ENCODE measurements at regions not wholly inside any gene's neighbourhood (a gene's known extent, or its start where the extent isn't known, plus 50 kb on each side); places are given as distances from the start of the nearest gene placed in this dataset.

- TF ChIP-seq CTCF (conservative IDR thresholded peaks at IDR 0.05) = no peak
- 90 to 93% methylated on average over 5 to 6 of the region's 6 CpGs for WGBS, 2 experiments (ENCODE audit: insufficient coverage in 1 of 2, insufficient read length in 1 of 2)
- Histone ChIP-seq H3K27me3 (ENCODE audit: control insufficient read depth, insufficient read depth, low read length, poor library complexity, severe bottlenecking) (no peaks in the 10 kb centered on the region), H3K9ac (ENCODE audit: extremely low read depth, low read length, poor library complexity, severe bottlenecking) (peak overlapping the region; percentile 36), H3K9me3 (ENCODE audit: control insufficient read depth, low read length) (peaks cover 7% of the 10 kb centered on the region), H3K4me1 (ENCODE audit: control insufficient read depth, insufficient read depth, low read length) (peaks cover 3% of the 10 kb centered on the region), H3K36me3 (ENCODE audit: control insufficient read depth, insufficient read depth, low read length) (no peaks in the 10 kb centered on the region), H3K27ac (ENCODE audit: low read depth, low read length) (no peak overlapping the region), H3K4me3 (ENCODE audit: low read length) (no peak overlapping the region)
- Mint-ChIP-seq H3K36me3 (ENCODE audit: low read depth) (no peaks in the 10 kb centered on the region), H3K27ac (peak overlapping the region; percentile 32), H3K9me3 (no peaks in the 10 kb centered on the region), H3K27me3 (ENCODE audit: insufficient read depth) (no peaks in the 10 kb centered on the region), H3K4me1 (peaks cover 37% of the 10 kb centered on the region), H3K4me3 (no peak overlapping the region)
- DNase-seq = no peak
Observed at GRCh38 chr10:64113375-64113774, 592.2 kb downstream of the REEP3 start.

GRCh38 chr10:64113792-64114191 lies 592.6 kb downstream of the REEP3 start:
- Histone ChIP-seq H3K9ac (ENCODE audit: extremely low read depth, low read length, poor library complexity, severe bottlenecking) (peak overlapping the region; percentile 36), H3K27ac (ENCODE audit: low read depth, low read length) (no peak overlapping the region), H3K4me3 (ENCODE audit: low read length) (no peak overlapping the region), H3K27me3 (ENCODE audit: control insufficient read depth, insufficient read depth, low read length, poor library complexity, severe bottlenecking) (no peaks in the 10 kb centered on the region), H3K9me3 (ENCODE audit: control insufficient read depth, low read length) (peaks cover 3% of the 10 kb centered on the region), H3K36me3 (ENCODE audit: control insufficient read depth, insufficient read depth, low read length) (no peaks in the 10 kb centered on the region), H3K4me1 (ENCODE audit: control insufficient read depth, insufficient read depth, low read length) (peaks cover 3% of the 10 kb centered on the region)
- H3K27ac Mint-ChIP-seq = peak overlapping the region; percentile 32
- no peaks in the 10 kb centered on the region for H3K27me3 Mint-ChIP-seq (ENCODE audit: insufficient read depth)
- H3K36me3 Mint-ChIP-seq (ENCODE audit: low read depth) = no peaks in the 10 kb centered on the region
- H3K4me3 Mint-ChIP-seq = no peak overlapping the region
- TF ChIP-seq CTCF (conservative IDR thresholded peaks at IDR 0.05) = no peak
- no peaks in the 10 kb centered on the region for H3K9me3 Mint-ChIP-seq
- H3K4me1 Mint-ChIP-seq = peaks cover 37% of the 10 kb centered on the region
- 80 to 94% methylated on average over 3 of the region's 3 CpGs for WGBS, 2 experiments (ENCODE audit: insufficient coverage in 1 of 2, insufficient read length in 1 of 2)
- DNase-seq = peak; percentile 69

GRCh38 chr10:64115471-64115870 lies 594.3 kb downstream of the REEP3 start:
- no peaks in the 10 kb centered on the region for H3K27me3 Mint-ChIP-seq (ENCODE audit: insufficient read depth)
- WGBS, 2 experiments (ENCODE audit: insufficient coverage in 1 of 2, insufficient read length in 1 of 2) = 83 to 100% methylated on average over 1 of the region's 1 CpG
- H3K4me1 Mint-ChIP-seq = peaks cover 37% of the 10 kb centered on the region
- no peak overlapping the region for H3K9ac ChIP-seq (ENCODE audit: extremely low read depth, low read length, poor library complexity, severe bottlenecking)
- no peak for DNase-seq
- H3K27ac Mint-ChIP-seq = no peak overlapping the region
- H3K27ac ChIP-seq (ENCODE audit: low read depth, low read length) = no peak overlapping the region
- TF ChIP-seq CTCF (conservative IDR thresholded peaks at IDR 0.05) = no peak
- H3K36me3 Mint-ChIP-seq (ENCODE audit: low read depth) = peaks cover 8% of the 10 kb centered on the region
- peaks cover 3% of the 10 kb centered on the region for H3K4me1 ChIP-seq (ENCODE audit: control insufficient read depth, insufficient read depth, low read length)
- H3K9me3 ChIP-seq (ENCODE audit: control insufficient read depth, low read length) = peaks cover 7% of the 10 kb centered on the region
- no peaks in the 10 kb centered on the region for H3K27me3 ChIP-seq (ENCODE audit: control insufficient read depth, insufficient read depth, low read length, poor library complexity, severe bottlenecking)
- H3K4me3 Mint-ChIP-seq = no peak overlapping the region
- peaks cover 15% of the 10 kb centered on the region for H3K9me3 Mint-ChIP-seq
- no peak overlapping the region for H3K4me3 ChIP-seq (ENCODE audit: low read length)
- H3K36me3 ChIP-seq (ENCODE audit: control insufficient read depth, insufficient read depth, low read length) = no peaks in the 10 kb centered on the region
